ENCODE measurements at regions not wholly inside any gene's neighbourhood (a gene's known extent, or its start where the extent isn't known, plus 50 kb on each side); places are given as distances from the start of the nearest gene placed in this dataset.

GRCh38 chr2:134203175-134203574, 50.7 kb upstream of the MGAT5 start:
- TF ChIP-seq, protein P1, sequence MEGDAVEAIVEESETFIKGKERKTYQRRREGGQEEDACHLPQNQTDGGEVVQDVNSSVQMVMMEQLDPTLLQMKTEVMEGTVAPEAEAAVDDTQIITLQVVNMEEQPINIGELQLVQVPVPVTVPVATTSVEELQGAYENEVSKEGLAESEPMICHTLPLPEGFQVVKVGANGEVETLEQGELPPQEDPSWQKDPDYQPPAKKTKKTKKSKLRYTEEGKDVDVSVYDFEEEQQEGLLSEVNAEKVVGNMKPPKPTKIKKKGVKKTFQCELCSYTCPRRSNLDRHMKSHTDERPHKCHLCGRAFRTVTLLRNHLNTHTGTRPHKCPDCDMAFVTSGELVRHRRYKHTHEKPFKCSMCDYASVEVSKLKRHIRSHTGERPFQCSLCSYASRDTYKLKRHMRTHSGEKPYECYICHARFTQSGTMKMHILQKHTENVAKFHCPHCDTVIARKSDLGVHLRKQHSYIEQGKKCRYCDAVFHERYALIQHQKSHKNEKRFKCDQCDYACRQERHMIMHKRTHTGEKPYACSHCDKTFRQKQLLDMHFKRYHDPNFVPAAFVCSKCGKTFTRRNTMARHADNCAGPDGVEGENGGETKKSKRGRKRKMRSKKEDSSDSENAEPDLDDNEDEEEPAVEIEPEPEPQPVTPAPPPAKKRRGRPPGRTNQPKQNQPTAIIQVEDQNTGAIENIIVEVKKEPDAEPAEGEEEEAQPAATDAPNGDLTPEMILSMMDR (IDR thresholded peaks at IDR 0.05): no peak
- no peak for TF ChIP-seq EZH2 (IDR thresholded peaks at IDR 0.05; ENCODE audit: borderline replicate concordance, insufficient read depth, low read depth, low read length, poor library complexity, severe bottlenecking)
